OCI-LY1 (cell line): ENCODE measurements at regions not wholly inside any gene's neighbourhood (a gene's known extent, or its start where the extent isn't known, plus 50 kb on each side); places are given as distances from the start of the nearest gene placed in this dataset.

ENCODE experiments used
- H2AFZ ChIP-seq: fragments of 200-600 bp; sonication (generic), shearing (Covaris generic); 2 replicates; pipeline ENCODE4 v1.6.0; 2014; ENCODE audit warnings: antibody characterized with exemption, mild to moderate bottlenecking, low read length
- H3F3A ChIP-seq: fragments of 200-600 bp; sonication (generic), shearing (Covaris generic); 2 replicates; pipeline ENCODE4 v1.6.0; 2014; ENCODE audit warnings: mild to moderate bottlenecking, antibody characterized with exemption, low read length, moderate library complexity; ENCODE audit not compliant: insufficient read depth
- H3K27ac ChIP-seq: fragments of 200-600 bp; sonication (generic); 2 replicates; pipeline ENCODE4 v1.5.1; 2014; ENCODE audit warnings: low read length, mixed run types, mild to moderate bottlenecking, low read depth; ENCODE audit not compliant: poor library complexity, severe bottlenecking
- H3K27me3 ChIP-seq: fragments of 200-600 bp; sonication (generic); 2 replicates; pipeline ENCODE4 v1.6.0; 2014; ENCODE audit warnings: antibody characterized with exemption, mild to moderate bottlenecking, low read length, moderate library complexity; ENCODE audit not compliant: insufficient read depth
- H3K36me3 ChIP-seq: fragments of 200-600 bp; sonication (generic); 2 replicates; pipeline ENCODE4 v1.6.1; 2014; ENCODE audit warnings: mild to moderate bottlenecking, antibody characterized with exemption, low read length, moderate library complexity, mixed read lengths; ENCODE audit not compliant: insufficient read depth
- H3K4me1 ChIP-seq: fragments of 200-600 bp; sonication (generic); 2 replicates; pipeline ENCODE4 v1.5.1; 2014; ENCODE audit warnings: mild to moderate bottlenecking, low read length, moderate library complexity; ENCODE audit not compliant: insufficient read depth, severe bottlenecking
- H3K4me2 ChIP-seq: fragments of 200-600 bp; sonication (generic), shearing (Covaris generic); 2 replicates; pipeline ENCODE4 v1.6.1; 2014; ENCODE audit warnings: low read length
- H3K4me3 ChIP-seq: fragments of 200-600 bp; sonication (generic); 2 replicates; pipeline ENCODE4 v1.5.1; 2014; ENCODE audit warnings: low read length, low read depth, mild to moderate bottlenecking, mixed read lengths; ENCODE audit not compliant: poor library complexity, severe bottlenecking
- H3K79me2 ChIP-seq: fragments of 200-600 bp; shearing (Covaris generic); 2 replicates; pipeline ENCODE4 v1.6.1; 2016; ENCODE audit warnings: mixed run types, low read length, mixed read lengths; ENCODE audit not compliant: insufficient read depth
- H3K9ac ChIP-seq: fragments of 200-600 bp; sonication (generic), shearing (Covaris generic); 2 replicates; pipeline ENCODE4 v1.6.1; 2014; ENCODE audit warnings: mild to moderate bottlenecking, low read length, mixed read lengths
- H3K9me2 ChIP-seq: fragments of 200-600 bp; sonication (generic), shearing (Covaris generic); 2 replicates; pipeline ENCODE4 v1.6.1; 2014; ENCODE audit warnings: low read depth, mild to moderate bottlenecking, low read length, mixed read lengths
- H3K9me3 ChIP-seq: fragments of 200-600 bp; shearing (Covaris generic); 2 replicates; pipeline ENCODE4 v1.6.1; 2014; ENCODE audit warnings: low read length, mixed read lengths
- H4K20me1 ChIP-seq: fragments of 200-600 bp; sonication (generic), shearing (Covaris generic); 2 replicates; pipeline ENCODE4 v1.6.0; 2016; ENCODE audit warnings: mild to moderate bottlenecking, low read length; ENCODE audit not compliant: insufficient read depth
- CTCF ChIP-seq: fragments of 200-600 bp; sonication (generic), shearing (Covaris generic); IDR thresholded peaks from 2 replicates; pipeline ENCODE4 v1.5.1; 2017; ENCODE audit warnings: mild to moderate bottlenecking, antibody characterized with exemption, low read length, moderate library complexity, mixed read lengths
- EZH2 ChIP-seq: fragments of 200-600 bp; sonication (generic), shearing (Covaris generic); IDR thresholded peaks from 2 replicates; pipeline ENCODE4 v1.8.0; 2017; ENCODE audit warnings: borderline replicate concordance, mixed run types, mild to moderate bottlenecking, antibody characterized with exemption, low read length, moderate library complexity, mixed read lengths

DNA sequence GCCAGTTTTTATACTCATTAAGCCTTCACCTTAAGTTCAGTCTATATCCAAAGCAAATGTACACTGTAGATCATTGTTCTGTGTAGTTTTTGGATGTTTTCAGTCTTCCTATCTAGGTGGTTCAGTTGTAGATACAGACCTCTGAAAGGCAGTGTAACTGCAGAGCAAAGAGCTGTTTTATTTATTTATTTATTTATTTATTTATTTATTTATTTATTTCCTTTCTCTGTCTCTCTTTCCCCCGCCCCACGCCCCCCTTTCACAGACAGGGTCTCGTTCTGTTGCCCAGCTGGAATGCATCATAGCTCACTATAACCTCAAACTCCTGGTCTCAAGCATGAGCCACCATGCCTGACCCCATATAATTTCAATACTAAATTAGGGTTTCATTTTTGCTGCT lies 281.8 kb upstream of the KLHL1 start:
- Histone ChIP-seq H3K9me2 (no peaks in the 10 kb centered on the region), H3K27me3 (no peaks in the 10 kb centered on the region), H3K36me3 (no peaks in the 10 kb centered on the region)

DNA sequence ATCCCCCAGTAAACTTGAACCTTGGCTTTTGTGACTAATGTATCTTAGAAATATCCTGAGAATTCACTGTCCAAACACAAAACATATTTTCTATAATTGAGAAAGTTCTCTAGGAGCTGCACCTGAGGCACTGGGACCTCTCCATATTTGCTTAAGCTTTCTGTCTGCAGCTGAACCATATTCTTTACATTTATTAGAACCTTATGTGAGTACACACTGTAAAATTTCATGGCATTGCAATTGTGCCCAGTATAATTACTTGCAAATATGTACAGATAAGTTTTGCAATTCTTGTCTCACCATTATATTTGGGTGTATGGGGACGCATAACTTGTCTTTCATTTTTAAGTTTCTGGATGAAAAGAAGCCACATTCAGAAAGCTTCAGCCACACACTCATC lies 280.7 kb upstream of the KLHL1 start:
- TF ChIP-seq EZH2 (no peak), CTCF (no peak)
- Histone ChIP-seq H3K36me3 (no peaks in the 10 kb centered on the region), H3K4me1 (no peaks in the 10 kb centered on the region)

More for the DNA sequence above, 281.8 kb upstream of the KLHL1 start:
- no peak overlapping the region for H3K4me2 ChIP-seq
- no peak overlapping the region for H3K4me3 ChIP-seq
- H3K9ac ChIP-seq: no peak overlapping the region
- H2AFZ ChIP-seq: no peak overlapping the region
- no peak overlapping the region for H3K27ac ChIP-seq
- no peak for TF ChIP-seq EZH2
- no peak for TF ChIP-seq CTCF
- H3K9me3 ChIP-seq: no peaks in the 10 kb centered on the region
- no peaks in the 10 kb centered on the region for H4K20me1 ChIP-seq
- no peaks in the 10 kb centered on the region for H3K4me1 ChIP-seq
- no peaks in the 10 kb centered on the region for H3F3A ChIP-seq
- no peaks in the 10 kb centered on the region for H3K79me2 ChIP-seq

DNA sequence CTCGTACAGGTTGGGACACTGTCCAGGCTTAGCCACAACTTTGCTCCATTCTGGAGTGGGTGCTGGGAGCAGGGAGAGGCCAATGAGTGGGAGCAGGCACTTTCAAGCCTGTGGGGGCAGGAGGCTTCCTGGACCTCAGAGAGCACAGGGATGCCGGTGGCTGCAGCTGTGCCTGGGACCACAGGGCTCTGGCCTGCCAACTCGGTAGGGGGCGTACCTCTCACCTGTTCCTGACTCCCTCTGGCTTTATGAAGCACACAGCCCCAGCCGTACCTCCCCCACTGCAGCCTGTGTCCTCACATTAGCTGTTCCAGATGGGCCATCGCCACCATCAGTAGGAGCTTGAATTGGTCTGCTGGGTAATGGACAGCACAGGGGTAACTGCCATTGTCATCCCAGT lies 278.7 kb upstream of the KLHL1 start:
- H3K4me1 ChIP-seq: no peaks in the 10 kb centered on the region
- no peaks in the 10 kb centered on the region for H3K27me3 ChIP-seq
- no peak overlapping the region for H3K9ac ChIP-seq
- no peaks in the 10 kb centered on the region for H3K9me3 ChIP-seq
- H3F3A ChIP-seq: no peaks in the 10 kb centered on the region
- H2AFZ ChIP-seq: no peak overlapping the region
- TF ChIP-seq EZH2: no peak
- peak; percentile 24; the same call in 1 of the 2 replicates for TF ChIP-seq CTCF
- H3K4me2 ChIP-seq: no peak overlapping the region
- no peak overlapping the region for H3K4me3 ChIP-seq
- H3K27ac ChIP-seq: no peak overlapping the region
- no peaks in the 10 kb centered on the region for H4K20me1 ChIP-seq
- H3K36me3 ChIP-seq: no peaks in the 10 kb centered on the region
- H3K79me2 ChIP-seq: no peaks in the 10 kb centered on the region
- H3K9me2 ChIP-seq: no peaks in the 10 kb centered on the region

More for the DNA sequence above, 280.7 kb upstream of the KLHL1 start:
- Histone ChIP-seq H2AFZ (no peak overlapping the region), H3K4me3 (no peak overlapping the region), H3K9me3 (no peaks in the 10 kb centered on the region), H3K9me2 (no peaks in the 10 kb centered on the region), H3K9ac (no peak overlapping the region), H3K4me2 (no peak overlapping the region), H3K27me3 (no peaks in the 10 kb centered on the region), H3K27ac (no peak overlapping the region), H3F3A (no peaks in the 10 kb centered on the region), H3K79me2 (no peaks in the 10 kb centered on the region), H4K20me1 (no peaks in the 10 kb centered on the region)
